Right lobe of liver (tissue), 4 donors: ENCODE measurements at regions not wholly inside any gene's neighbourhood (a gene's known extent, or its start where the extent isn't known, plus 50 kb on each side); places are given as distances from the start of the nearest gene placed in this dataset.

Experiments
- CTCF ChIP-seq, 4 donors: fragments of 200-600 bp in 3 of 4; fragments of 450-650 bp in 1 of 4; IDR thresholded peaks; one replicate each; pipeline versions ENCODE4 v1.5.1 to v1.8.0; 2016 to 2022; ENCODE audit warnings: antibody characterized with exemption in 4 of 4, mild to moderate bottlenecking in 2 of 4
- POLR2A ChIP-seq: fragments of 450-650 bp; IDR thresholded peaks from one replicate; pipeline ENCODE4 v1.6.1; 2017; ENCODE audit warnings: antibody characterized with exemption, mild to moderate bottlenecking
- donor health status: DM: no; HTN: no; CAD: no.
- donor health status: DM: no; HTN: no; CAD: no.
- donor health status: DM: no; HTN: yes; CAD: no.

GRCh38 chr1:195415584-195415983 lies 1192.7 kb downstream of the KCNT2 start:
- no peak for TF ChIP-seq POLR2A
- TF ChIP-seq CTCF (IDR thresholded peaks at IDR 0.05): no peak
